GM12872 (cell line): ENCODE measurements at regions not wholly inside any gene's neighbourhood (a gene's known extent, or its start where the extent isn't known, plus 50 kb on each side); places are given as distances from the start of the nearest gene placed in this dataset.

Experiments used
- CTCF ChIP-seq: IDR thresholded peaks from 3 replicates; pipeline ENCODE4 v1.5.1; 2011; ENCODE audit warnings: low read depth, mild to moderate bottlenecking, low read length, moderate library complexity; ENCODE audit not compliant: insufficient read depth

DNA sequence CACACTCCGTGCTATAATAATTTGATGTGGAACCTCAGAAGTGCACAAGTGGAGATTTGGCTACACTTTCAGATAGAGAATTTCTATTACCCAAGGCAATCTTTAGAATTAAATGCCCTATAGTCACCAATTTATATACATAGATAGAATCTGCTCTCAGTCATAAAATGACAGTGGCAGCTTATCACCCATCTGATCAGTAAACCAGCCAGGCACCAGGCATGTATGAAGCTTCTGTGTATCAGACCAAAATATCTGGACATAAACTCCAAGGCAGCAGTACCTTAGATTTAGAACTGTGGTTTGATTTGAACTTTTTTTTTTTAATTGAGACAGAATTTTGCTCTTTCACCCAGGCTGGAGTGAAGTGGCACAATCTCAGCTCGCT, 180.9 kb downstream of the IPMK start:
- TF ChIP-seq CTCF: no peak

GRCh38 chr10:58086144-58086762, 181.4 kb downstream of the IPMK start:
- TF ChIP-seq CTCF: no peak

GRCh38 chr10:58082248-58082647, 185.4 kb downstream of the IPMK start:
- no peak for TF ChIP-seq CTCF

DNA sequence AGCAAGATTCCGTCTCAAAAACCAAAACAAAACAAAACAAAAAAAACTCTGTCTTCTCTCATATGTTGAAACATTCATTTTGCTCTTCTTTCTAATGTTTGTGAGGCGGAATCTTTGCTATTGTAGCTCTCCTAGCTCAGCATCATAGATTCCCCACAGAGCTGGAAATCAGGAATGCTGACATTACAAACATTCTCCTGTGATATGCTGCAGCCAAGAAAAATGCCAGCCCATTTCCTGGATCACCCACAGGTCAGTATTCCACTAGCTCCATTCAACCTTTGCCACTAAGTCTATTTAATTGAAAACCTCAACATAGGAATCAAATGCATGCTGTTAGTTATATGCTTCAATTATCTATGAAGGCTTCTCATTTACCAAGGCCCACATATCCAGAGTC, 186.3 kb downstream of the IPMK start:
- TF ChIP-seq CTCF: no peak

- TF ChIP-seq CTCF: no peak
Observed at GRCh38 chr10:58079461-58079860, 188.2 kb downstream of the IPMK start.

DNA sequence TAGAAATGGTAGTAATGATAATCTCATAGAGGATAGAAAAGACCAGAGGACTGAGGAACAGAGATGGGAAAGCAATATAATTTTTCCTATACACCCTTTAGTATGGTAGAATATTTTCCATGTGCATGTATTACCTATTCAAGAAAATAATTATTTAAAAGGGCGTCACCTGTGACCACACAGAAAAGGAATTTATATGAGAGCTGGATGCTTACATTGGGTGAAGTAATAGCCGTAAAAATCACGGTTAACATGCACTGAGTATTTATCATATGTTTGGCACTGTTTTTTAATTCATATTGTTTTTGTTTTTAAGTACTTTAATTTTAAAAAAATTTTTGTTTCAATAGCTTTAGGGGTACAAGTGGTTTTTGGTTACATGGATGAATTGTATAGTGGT, 195.1 kb downstream of the IPMK start:
- no peak for TF ChIP-seq CTCF

DNA sequence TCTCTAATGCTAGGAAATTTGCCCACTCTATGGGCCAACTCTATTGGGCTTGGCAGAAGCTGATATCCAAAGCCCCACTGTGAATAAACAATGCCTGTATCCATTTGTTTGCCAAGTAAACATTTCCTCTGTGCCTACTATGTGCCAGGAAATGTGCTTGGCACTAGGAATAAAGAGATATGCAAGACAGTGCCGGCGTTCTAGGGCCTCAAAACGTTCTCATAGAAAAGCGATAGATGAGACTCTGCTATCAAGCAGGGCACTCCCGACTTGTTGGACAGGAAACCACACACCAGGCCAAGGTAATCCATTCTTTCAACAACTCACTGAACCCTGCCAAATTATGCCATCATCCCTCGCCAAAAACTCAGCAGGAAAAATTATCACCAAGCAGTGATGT, 196.7 kb downstream of the IPMK start:
- no peak for TF ChIP-seq CTCF
